IPS DF 4.7 (cell line): ENCODE measurements at regions not wholly inside any gene's neighbourhood (a gene's known extent, or its start where the extent isn't known, plus 50 kb on each side); places are given as distances from the start of the nearest gene placed in this dataset.
"Not testable (repeated sequence)": the region's sequence is repeated elsewhere in the genome, so short reads cannot be mapped to it uniquely, and the experiment has no call there.

Experiments
- DNase-seq: peaks from one replicate; pipeline ENCODE4 v3.0.0-alpha.2; 2013; ENCODE audit warnings: low spot score; ENCODE audit errors: extremely low read depth

DNA sequence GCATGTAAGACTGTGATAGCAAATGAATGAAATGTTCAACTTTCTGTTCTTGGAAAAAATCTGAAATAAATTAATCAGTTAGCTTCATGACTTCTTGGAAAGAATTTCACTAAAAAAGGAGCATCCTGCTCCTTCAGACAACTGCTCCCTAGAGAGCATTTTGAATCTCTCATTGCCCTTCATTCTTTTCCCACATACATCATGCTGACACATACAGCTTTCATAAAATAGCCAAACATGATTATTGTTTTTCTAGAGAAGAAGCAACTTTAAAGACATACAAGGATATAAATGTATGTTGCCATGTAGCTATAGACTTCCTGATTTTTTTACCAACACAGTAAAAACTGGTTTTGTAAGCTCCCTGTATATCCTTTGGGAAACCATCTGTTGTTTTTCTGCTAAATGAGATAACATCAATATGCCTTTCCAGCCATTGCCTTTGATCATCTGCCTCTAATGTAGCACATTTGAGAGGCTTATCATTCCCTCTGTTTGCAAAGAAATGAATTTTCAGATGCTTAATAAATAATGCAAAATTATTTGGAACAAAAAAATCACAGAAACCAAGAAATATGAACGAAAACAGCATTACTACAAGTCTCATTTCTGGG is 248.2 kb upstream of the GPR149 start:
- DNase-seq, result no peak

DNA sequence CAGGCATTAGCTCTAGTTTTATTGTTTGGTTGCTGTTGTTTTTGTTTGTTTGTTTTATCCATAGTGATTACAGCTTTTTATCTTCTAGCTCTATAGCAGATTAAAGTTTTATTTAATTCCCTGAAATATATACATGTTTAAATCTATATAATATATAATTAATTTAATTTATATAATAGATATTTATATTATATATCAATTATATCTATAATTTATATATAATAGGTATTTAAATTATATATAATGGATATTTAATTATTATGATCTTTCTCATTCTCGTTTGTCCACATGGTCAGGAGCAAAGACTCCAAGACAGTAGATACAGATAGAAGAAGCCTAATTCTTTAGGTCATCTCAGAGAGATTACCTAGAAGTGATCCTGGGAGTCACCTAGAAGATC is 238.8 kb upstream of the GPR149 start:
- DNase-seq, result no peak

DNA sequence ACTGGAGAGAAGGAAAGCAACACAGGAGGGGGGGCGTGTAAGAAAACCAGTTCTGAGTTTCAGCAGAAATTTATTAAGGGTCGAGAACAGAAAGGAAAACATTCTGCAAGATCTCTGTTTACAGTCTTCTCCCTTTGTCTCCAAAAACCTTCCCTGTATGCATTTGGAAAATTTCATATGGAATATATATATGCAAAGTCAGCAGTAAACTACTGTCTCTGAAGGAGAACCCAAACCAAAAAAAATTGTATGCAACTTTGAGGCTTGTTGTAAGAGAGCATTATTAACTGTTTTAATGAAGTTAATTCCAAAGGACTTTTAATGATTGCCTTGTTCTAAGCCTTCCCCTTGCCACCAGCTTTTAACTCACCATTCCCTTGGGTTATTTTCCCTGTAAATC is 238.2 kb upstream of the GPR149 start:
- DNase-seq, result no peak

DNA sequence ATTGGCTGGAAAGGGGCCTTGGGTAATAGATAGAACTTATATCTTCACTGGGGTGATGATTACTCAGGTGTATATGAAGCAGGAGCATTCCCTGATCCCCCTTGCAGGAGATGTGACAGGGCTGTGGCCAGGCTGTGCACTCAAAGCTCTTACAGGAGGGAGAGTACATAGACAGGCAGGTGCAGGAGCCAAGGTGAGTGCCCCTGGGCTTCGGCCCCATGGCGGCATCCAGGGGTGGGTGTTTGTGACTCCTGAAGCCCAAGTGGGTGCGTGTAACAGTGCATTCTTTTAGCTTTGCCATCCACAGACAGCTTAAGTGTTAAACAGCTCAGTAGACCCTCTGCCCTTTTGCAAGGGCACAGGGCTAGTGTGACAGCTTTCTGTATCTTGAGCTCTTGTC is 236.6 kb upstream of the GPR149 start:
- no peak for DNase-seq

DNA sequence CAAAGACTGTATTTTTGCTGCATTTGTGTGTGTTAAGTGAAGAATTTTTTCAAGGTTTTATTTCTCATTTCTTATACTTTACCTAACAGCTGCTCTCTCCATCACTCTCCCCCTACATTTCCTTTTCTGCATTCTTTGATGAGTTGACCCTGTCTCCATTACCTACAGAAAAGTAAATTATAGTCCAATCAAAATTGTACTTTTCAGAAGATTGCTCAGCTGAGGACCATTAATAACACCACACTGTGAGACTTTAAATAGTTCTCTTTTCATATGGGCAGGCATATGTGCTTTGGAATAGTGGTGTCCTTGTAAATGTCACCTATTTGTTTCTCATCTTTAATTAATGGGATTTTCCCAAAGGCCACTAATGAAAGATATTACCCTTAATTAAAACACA is 234.7 kb upstream of the GPR149 start:
- DNase-seq, result no peak

DNA sequence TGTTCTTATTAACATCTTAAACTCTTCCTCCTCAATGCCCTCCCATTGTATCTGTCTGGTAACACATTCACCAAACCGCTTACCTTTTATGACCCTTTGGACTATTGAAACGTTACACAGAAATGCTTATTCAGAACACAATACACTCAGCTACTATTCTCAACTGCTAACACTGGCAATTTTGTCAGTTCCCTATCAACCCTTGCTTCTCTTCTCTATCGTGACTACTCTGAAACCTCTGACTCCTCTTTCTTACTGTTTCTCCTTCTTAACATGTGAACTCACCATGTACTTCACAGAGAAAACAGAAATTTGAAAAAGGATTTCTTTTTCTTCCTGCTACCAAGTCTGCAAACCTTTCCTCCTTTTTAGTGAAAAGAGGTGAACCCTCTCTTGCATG is 232.9 kb upstream of the GPR149 start:
- DNase-seq, result no peak

DNA sequence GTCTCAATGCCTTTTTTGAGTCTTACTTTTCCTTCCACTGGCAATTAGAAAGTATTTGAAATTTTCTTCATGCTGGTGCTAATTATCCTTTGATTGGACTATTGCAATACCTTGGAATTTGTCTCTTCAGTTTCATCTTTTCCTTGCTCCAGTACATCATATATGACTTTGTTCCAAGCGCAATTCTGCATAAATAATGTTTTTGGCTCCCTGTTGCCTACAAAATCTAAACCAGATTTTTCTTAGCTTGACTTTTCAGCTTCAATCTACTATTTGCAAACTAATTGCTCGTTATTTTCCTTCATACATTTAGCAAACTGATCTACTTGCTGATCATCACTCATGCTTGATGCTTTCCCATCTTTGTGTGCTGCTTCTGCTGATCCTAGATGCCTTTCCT is 230.8 kb upstream of the GPR149 start:
- no peak for DNase-seq

DNA sequence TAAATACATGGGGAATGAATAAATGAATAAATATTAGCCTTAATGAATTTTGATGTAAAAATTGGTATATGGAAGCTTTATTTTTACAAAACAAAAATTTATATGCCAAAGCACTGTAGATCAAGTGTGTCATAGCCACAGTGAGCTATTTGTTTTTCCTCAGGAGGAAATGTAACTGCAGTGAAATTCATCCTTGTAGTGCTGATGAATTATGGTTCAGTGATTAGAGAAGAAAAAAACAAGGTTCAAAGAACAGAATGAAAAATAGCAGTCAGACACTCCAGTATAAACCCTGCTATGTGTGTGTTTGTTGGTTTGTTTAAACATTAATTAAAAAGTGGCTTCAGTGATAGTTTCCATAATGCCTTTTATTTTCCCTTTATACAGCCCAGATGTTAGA is 228.0 kb upstream of the GPR149 start:
- DNase-seq, result no peak

DNA sequence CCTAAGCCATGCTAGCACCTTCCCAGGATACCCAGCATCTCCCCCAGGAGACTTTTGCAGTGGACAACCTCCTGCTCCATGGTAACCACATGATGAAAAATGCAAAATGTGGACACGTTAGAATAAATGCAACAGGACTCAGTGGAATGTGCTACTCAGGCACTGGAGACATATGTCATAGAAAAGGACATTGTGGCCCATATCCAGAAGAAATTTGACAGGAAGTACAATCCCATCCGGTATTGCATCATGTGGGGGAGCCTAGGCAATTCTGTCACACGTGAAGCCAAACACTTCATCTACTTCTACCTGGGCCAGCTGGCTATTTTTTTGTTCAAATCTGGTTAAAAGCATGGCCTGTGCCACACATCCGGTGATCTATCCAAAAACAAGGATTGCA is 227.2 kb upstream of the GPR149 start:
- no peak for DNase-seq

DNA sequence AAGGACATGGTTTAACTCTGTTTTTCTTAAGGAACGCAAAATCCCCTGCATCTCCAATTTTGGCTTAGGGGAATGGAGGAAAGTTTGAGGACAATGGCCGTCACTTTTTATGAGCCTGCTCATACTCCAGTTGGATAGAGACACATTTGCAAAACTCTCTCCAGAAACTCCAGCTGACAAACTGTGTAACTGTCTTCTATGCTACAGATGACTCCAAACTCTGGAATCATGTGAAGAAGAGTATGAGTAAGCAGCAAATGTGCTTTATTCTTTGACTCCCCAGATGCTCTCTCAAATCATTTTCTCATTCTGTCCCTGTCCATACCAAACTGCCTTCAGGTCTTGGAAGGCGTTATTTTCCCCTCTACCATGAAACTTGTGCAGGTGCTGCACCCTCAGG is 226.5 kb upstream of the GPR149 start:
- DNase-seq, result no peak

DNA sequence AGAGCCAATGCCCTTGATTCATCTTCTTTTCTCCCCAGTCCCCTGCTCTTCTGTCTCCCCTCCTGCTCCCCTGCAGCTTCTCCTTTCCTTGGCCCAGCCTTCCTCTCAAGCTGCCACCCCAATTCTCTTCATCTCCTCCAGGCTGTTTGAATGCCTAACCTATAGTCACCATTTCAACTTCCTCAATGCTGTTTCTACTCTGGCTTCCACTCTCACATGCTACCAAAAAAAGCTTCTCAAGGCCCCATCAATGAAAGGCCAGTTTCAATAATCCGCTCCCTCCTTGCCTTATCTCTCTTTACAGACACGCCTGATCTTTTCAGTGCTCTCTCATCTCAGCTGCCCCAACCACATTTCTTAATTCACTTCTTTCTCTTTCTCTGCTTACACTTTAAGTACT is 212.2 kb upstream of the GPR149 start:
- no peak for DNase-seq

DNA sequence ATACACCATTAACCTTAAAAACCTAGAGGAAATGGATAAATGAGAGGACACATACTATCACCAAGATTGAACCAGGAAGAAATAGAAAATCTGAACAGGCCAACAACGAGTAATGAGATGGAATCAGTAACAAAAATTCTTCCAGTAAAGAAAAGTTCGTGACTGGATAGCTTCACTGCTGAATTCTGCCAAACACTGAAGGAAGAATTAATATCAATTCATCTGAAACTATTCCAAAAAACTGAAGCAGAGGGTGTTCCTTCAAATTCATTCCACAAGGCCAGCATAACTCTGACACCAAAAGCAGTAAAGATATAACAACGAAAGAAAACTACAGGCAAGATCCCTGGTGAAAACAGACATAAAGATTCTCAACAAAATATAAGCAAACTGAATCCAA is 195.8 kb upstream of the GPR149 start:
- DNase-seq, result no peak

DNA sequence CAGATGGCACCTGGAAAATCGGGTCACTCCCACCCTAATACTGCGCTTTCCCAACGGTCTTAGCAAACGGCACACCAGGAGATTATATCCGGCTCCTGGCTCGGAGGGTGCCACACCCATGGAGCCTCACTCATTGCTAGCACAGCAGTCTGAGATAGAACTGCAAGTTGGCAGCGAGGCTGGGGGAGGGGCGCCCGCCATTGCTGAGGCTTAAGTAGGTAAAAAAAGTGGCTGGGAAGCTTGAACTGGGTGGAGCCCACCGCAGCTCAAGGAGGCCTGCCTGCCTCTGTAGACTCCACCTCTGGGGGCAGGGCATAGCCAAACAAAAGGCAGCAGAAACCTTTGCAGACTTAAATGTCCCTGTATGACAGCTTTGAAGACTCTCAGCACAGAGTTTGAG is 189.6 kb upstream of the GPR149 start:
- DNase-seq, result not testable (repeated sequence)

DNA sequence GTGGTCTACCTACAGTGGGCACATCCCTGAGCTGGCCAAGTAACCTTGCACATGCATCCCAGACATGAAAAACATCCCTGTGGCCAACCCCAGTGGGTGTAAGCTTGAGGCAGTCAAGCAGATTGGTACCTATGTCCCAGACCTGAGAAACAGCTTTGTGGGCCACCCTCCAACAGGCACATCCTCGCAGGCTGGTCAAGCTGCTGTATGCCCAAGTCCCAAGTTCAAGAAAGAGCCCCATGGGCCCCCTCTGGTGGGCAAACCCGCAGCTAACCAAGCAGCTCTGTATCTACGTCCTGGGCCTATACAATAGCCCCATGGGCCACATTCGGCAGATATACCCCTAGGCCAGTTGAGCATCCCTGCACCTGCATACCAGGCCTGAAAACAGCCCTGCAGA is 186.3 kb upstream of the GPR149 start:
- DNase-seq, result no peak

DNA sequence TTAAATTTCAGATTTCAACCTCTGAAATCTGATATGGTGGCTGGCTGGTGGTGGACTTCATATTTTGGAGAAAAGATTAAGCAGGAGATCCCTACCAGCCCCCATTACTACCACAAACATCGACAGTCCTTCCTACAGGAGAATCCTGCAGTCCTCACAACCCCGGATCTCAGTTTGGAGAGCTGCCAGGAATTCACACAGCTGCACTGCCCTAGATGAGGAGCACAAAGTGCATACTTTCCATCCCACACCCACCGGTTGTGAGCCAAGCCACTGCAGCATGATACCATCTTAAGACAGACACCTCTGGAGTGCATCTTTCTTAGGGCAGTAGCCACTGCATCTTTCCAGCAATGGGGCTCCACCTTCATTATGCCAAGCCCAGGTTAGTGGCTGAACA is 185.5 kb upstream of the GPR149 start:
- DNase-seq, result no peak

DNA sequence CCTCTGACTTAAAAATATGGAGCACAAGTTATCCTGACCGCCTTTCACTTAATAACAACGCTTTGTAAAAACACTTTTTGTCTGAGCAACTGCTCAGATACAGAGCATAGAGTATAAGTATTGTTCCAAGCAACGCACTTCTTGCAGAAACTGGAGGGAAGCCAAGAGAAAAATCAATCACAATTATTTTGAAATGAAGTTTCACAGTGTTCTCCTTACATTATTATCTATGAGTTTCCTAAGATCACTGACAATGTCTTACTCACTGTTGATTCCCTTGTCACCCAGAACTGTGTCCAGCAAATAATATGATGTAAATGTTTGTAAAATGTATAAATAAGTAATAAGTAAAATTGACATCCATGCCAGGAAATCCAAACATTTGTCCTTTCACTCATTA is 184.6 kb upstream of the GPR149 start:
- no peak for DNase-seq

DNA sequence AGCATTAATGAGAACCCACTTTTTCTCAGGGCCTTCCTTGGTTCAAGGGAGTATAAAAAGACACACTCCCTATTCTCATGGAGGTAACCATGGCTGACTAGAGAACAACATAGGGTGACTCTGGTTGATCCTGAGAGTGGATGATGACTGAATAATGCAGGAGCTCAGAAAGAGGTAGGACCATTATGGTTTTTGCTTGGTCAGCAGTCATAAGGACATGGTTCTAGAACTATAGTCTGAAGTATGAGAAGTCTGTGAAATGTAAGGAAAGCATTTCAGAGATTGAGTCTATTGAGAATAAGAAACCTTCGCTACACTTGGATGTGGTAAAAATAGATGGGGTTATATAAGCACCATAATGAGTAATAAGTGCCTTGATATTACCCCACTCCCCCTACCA is 184.1 kb upstream of the GPR149 start:
- DNase-seq, result no peak

DNA sequence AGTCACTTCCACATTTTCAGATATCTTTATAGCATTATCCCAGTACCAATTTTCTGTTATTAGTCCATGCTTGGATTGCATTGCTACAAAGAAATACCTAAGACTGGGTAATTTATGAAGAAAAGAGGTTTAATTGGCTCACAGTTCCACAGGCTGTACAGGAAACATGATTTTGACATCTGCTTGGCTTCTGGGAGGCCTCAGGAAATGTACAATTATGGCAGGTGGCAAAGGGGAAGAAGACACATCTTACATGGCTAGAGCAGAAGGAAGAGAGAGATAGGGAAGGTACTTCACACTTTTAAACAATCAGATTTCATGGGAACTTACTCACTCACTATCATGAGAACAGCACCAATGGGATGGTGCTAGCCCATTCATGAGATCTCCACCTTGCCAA is 172.3 kb upstream of the GPR149 start:
- no peak for DNase-seq

DNA sequence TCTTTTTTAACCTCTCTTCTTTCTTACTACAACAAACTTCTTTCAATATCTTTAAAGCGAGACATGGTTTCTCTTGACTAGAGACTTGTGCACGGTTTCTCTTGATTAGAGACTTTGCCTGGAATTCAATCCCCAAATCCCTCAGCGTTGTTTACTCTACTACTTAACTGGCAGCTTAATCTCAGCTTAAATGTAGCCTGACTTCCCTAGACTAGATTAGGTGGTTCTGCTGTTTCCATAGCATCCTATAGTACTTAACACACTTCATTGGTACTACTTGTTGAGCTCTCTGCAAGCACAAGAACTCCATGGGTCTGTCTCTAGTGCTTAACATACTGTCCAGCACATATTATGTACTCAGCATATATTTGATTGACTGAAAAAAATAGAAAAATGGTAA is 168.2 kb upstream of the GPR149 start:
- DNase-seq, result no peak

DNA sequence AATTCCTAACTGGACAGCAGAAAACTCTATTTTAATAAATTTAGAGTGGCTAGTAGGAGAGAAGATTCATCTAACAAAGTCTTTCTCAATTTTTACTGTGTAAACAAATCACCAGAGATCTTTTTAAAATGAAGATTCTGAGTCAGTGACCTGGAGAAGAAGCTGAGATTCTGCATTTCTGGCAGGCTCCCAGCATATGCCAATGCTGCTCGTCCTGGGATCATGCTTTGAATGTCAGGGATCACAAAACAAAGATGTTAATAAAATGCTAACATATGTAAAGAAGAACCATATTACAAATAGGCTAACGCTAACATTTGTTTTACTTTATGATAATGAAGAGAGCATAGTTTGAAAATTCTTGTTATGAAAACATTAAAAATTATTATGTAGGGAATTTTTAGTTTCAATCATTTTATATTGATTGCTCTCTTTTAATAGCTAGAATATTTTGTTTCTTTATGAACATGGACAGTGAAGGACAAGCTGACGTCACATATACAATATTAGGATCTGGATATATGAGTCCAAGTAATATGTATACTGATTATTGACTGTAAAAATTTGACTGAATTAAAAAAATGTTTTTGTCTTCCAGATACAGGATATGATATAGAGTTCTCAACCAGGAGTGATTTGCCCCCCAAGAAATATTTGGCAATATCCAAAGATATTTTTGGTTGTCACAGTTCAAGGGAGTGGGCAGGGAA is 160.8 kb upstream of the GPR149 start:
- no peak for DNase-seq

DNA sequence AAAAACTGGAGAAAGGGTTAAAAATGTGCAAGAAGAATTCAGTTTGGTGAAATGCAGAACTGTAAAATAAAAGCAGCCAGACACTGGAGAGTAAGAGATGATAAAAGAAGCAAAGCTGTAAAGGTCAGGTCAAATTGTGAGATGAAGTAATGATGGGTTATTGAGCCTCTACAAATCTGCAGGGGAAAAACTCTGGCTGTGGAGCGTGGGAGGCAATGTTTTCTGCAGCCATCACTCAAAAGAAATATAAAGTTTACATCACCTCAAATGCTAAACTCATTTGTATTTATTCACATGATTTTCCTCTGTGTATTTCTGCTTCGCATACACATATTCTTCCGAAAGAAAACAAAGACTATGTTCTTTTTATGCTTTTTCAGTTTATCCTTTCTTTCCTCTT is 158.8 kb upstream of the GPR149 start:
- DNase-seq, result no peak

DNA sequence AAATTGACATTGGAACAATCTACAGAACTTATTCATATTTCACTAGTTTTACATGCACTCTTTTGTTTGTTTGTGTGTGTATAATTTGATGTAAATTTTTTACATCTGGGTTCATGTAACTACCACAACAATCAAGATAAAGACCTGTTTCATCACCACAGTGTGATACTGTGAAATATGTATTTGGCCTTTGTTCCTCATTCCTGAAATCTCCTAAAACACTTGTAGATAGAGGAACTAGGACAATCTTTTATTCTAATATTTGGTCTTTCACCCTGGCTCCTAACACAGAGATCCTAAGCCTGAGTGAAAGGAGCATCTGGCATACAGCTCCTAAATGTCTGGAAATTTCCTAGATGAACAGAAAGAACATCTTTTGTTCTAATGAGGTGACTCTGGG is 155.0 kb upstream of the GPR149 start:
- DNase-seq, result no peak

DNA sequence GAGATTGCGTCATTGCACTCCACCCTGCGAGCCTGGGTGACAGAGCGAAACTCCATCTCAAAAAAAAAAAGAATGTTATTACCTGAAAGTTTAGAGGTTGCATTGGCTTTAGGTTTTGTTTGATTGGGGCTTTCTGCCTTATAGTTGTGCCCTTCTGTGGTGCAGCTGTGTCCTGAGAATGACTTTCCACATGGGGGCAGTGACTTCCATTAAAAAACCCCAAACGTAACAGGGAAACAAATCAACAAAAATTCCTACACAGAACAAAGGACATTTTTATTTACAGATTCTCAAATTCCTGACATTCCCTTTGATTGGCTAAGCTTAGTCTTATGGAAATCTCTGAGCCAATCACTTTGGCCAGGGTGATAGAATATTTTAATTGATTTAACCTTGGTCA is 154.1 kb upstream of the GPR149 start:
- no peak for DNase-seq
